NCI-H1105 treated with DMSO at 0.1 percent for 48 hours (cell line): ENCODE measurements at regions not wholly inside any gene's neighbourhood (a gene's known extent, or its start where the extent isn't known, plus 50 kb on each side); places are given as distances from the start of the nearest gene placed in this dataset.

Experiments used
- DNase-seq: peaks from one replicate; lab custom pipeline; 2025; lab: John Stamatoyannopoulos, UW

DNA sequence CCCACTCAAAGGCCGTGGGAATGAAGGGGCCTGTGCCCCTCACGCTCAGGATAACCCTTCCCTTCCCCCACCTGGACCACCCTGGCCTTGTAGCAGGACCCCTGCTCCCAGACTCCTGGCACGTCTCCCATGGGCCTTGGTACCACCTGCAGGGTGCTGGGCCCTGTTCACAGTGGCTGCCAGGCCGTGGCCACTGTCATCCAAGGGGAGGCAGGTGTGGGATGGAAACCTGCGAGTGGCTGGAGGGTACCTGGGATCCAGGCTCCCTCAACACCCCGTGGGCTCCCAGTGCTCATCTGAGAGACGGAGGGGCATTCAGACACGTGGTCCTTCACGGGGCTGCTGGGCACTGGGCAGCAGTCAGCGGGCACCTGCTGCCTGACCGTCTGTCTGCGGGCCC lies 75.6 kb upstream of the CIBAR2 start:
- no peak for DNase-seq

GRCh38 chr16:85188822-85189672 lies 76.8 kb upstream of the CIBAR2 start:
- DNase-seq, result no peak

DNA sequence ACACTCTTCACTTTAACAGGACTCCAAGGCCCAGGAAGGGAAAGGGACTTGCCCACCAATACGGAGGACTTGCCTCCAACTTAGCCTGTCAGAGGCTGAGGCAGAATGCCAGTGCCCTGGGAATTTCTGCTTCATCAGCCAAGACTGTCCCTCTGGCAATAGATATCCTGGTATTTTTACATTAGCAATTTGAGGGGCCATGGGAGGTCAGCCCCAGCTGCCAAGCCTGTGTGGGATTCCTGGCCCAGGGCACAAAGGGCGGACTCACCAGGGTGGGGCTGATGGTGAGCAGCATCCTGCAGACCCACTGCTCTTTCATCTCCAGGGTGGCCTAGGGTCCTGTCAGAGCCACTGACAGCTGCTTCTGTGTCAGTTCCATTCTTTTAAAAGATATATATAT lies 78.3 kb upstream of the CIBAR2 start:
- no peak for DNase-seq

- DNase-seq, result no peak
These were observed 79.2 kb upstream of the CIBAR2 start for GRCh38 chr16:85191341-85191965.

GRCh38 chr16:85192238-85193114 lies 80.2 kb upstream of the CIBAR2 start:
- no peak for DNase-seq

GRCh38 chr16:85193115-85193493 lies 80.8 kb upstream of the CIBAR2 start:
- no peak for DNase-seq

- no peak for DNase-seq
These were observed 81.6 kb upstream of the CIBAR2 start for GRCh38 chr16:85193876-85194275.

- no peak for DNase-seq
These were observed 82.3 kb upstream of the CIBAR2 start for GRCh38 chr16:85194307-85195270.

DNA sequence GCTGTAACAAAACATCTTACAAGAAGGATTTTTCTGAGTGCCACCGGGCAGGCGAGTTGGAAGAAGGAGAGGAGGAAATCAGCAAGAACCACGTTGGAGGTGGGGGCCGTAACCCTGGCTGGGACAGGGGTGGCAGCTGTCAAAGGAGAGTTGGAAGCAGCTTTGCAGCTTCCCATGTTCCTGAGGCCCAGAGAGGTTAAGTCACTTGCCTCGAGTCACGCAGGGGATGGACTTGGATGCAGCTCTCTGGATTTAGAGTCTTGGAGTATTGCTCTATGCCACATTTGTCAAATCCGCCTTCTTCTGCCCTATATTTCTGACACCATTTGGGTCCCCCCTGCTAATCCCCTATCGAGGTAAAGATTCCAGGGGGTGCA lies 83.0 kb upstream of the CIBAR2 start:
- no peak for DNase-seq

DNA sequence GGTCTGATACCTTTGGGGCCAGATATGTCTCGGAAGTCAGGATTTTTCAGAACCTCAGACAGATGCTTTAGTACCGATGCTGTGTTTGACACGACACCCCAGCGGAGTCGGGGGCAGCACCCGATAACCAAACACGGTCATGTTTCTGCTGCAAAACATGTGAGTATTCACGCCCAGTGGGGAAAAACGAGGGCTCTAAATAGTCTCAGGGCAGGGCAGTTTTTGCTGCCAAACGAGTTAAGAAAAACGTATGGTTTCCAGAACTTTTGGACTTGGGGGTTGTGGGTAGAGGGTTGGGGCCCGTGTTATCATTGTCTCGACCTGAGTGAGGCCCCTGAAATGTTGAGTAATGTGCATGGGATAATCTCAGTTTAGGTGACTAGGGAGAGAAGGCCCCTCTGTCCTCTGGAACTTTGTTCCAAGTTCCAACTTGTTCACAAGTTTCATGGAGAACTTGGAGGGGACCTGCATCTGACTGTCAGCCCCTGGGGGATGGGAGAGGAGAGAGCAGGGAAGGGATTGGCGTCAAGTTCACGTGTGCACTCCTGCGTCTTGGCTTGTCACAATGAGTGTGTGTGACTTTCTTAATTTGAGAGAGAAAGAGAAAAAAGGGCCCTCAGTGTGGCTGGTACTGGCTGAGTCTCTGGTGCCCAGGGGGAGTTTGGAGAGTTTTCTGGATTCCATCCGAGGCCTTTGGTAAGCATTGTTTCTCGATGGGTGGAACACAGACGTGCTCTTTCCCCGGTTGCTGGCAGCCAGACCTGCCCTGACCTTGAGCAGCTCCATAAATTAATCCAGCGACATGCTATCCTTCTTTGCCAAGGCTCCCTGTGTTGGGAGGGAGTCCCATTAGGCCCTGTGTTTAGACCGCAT lies 83.9 kb upstream of the CIBAR2 start:
- no peak for DNase-seq

DNA sequence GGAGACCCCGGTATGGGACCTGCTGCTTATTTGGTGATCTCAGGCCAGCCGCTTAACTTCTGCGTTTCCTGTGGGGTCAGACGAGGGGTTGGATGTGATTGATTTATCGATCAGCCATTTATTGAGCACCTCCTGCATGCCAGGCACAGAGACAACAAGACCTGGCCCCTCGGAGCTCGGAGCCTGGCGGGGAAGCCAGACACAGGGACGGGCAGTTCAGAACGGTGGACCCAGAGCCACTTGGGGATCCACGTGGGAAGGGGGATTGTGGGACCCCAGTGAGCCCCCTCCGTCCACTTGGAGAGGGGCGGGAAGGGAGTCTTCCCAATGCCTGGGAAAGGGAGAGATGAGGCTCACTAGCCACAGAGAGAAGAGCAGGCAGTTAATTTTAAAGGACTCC lies 84.7 kb upstream of the CIBAR2 start:
- DNase-seq, result no peak

DNA sequence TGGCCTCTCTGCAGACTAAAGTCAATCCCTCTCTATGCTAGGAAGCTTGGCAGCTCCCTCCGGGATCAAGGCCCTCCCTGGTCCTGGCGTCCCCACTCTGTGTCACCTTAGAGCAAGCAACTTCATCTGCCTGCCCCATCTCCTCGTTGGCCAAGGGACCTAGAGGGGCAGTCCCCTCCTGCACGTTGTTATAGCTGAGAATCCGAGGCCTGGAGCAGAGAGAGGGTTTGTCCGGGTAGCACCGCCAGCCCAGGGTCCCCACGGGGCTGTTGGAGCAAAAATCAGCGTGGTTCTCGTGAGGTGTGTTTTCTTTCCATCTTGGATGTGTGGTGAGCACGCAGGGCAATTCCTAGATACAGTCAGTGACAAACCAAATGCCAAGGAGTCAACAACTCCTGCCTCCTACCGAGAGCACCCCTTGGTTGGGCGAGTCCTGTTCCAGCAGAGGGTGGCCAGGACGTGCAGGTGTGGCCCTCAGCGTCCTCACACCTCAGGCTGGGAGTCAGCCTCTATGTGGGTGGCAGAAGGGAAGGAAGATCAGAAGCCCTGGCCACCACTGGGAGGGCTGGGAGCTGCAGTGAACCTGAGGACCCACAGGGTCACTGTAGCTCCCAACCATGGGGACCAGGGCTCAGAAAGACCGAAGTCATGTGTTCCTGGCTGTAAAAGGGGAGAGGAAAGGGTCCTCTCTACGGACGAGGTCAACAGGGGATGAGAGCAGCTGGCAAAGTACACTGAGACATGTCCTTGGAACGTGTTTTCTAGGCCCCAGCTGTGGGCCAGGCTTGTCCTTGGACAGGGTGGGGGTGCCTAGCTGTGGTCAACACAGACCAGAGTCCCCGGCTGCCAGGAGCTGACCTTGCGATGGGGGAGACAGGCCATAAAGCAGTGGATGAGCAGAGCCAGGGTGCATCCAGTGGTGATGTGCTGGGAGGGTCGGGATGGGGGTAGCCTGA lies 85.6 kb upstream of the CIBAR2 start:
- no peak for DNase-seq

- no peak for DNase-seq
These were observed 86.9 kb upstream of the CIBAR2 start for GRCh38 chr16:85199069-85199725.

- no peak for DNase-seq
These were observed 87.6 kb upstream of the CIBAR2 start for GRCh38 chr16:85199880-85200279.

DNA sequence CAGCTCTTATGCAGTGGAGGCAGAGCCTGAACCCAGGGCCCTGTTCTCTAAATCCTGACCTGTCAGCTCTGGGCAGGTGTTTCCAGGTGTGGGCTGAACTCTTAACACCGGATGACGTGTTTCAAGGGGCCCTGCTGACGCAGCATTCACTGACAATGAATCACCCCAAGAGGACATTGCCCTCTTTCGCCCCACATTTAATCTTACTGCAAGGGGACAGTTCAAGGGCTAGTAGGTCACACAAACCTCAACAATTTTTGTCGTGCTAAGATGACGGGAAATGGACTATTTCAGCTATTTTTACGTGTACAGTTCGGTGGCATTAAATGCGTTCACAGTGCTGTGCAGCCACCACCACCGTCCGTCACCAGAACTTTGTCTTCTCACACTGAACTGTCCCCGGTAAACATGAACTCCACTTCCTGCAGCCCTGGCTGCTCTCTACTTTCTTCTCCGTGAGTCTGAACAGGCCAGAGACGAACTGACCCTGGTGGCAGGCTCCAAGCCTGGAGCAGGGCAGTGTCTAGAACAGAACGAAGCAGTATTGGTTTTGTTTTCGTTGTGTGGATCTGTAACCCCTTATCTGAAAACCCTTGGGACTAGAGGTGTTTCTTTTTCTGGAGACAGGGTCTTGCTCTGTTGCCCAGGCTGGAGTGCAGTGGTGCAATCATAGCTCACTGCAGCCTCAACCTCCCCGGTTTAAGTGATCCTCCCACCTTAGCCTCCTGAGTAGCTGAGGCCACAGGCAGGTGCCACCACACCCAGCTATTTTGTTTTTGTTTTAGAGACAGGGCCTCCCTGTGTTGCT lies 88.4 kb upstream of the CIBAR2 start:
- no peak for DNase-seq

DNA sequence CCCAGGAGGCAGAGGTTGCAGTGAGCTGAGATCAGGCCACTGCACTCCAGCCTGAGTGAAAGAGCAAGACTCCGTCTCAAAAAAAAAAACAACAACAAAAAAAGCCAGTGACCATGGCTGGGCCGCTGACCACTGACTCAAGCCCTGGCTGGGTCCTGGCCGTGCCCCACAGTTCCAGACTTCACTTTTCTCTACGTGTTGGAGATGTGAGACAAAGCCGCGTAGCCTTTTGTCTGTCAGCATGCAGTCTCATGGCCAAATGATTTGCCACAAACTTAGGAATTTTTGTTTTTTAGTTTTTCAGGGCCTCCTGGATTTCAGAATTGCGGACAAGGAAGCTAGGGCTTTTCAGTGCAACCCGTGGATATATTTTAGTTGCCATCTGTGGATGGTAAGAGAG lies 89.3 kb upstream of the CIBAR2 start:
- DNase-seq, result no peak

DNA sequence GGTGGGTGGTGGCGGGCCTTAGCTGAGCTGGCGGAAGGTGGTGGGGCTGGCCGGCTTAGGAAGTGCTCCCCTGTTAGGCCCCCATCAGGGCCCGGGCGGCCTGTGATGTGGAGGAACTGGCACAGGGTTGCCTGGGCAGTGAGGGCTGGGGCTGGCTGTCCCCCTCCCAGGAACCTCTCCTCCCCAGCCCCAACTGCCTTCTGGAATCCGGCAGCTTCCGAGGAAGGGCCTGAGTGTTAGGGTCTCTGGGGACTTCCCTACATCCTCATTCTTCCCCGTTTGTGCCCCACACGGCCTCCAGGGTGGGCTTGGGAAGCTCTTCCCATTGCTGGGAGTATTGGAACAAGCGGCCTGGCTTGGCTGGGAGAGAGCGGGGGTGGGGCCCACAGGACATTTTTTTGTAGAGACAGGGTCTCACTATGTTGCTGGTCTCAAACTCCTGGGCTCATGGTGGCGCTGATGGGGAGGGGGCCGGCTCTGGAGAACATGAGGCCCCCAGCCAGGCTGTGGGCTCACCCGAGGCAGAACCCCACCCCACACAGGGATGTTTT lies 89.9 kb upstream of the CIBAR2 start:
- no peak for DNase-seq
